NCI-H82 treated with DMSO at 0.1 percent for 48 hours (cell line): ENCODE measurements at regions not wholly inside any gene's neighbourhood (a gene's known extent, or its start where the extent isn't known, plus 50 kb on each side); places are given as distances from the start of the nearest gene placed in this dataset.

Source experiments
- DNase-seq: peaks from one replicate; lab custom pipeline; 2025; ENCODE audit not compliant: unreplicated experiment; lab: John Stamatoyannopoulos, UW

- no peak for DNase-seq
Measured at GRCh38 chr6:153882411-153882810, 156.6 kb upstream of the OPRM1 start.

GRCh38 chr6:153873541-153873940 is 165.5 kb upstream of the OPRM1 start:
- no peak for DNase-seq

GRCh38 chr6:153872946-153873345 is 166.1 kb upstream of the OPRM1 start:
- DNase-seq: no peak

- DNase-seq: no peak
Measured at GRCh38 chr6:153862927-153863326, 176.1 kb upstream of the OPRM1 start.

- DNase-seq: no peak
Measured at GRCh38 chr6:153862139-153862538, 176.9 kb upstream of the OPRM1 start.

- no peak for DNase-seq
Measured at GRCh38 chr6:153858529-153858928, 180.5 kb upstream of the OPRM1 start.

GRCh38 chr6:153856929-153857376 is 182.1 kb upstream of the OPRM1 start:
- DNase-seq: no peak

- no peak for DNase-seq
Measured at GRCh38 chr6:153852481-153852880, 186.6 kb upstream of the OPRM1 start.

GRCh38 chr6:153852034-153852433 is 187.0 kb upstream of the OPRM1 start:
- DNase-seq: no peak

GRCh38 chr6:153849072-153849779 is 189.8 kb upstream of the OPRM1 start:
- DNase-seq: no peak

- DNase-seq: no peak
Measured at GRCh38 chr6:153843420-153843819, 195.6 kb upstream of the OPRM1 start.

- no peak for DNase-seq
Measured at GRCh38 chr6:153842491-153842890, 196.5 kb upstream of the OPRM1 start.

GRCh38 chr6:153840039-153840850 is 198.8 kb upstream of the OPRM1 start:
- DNase-seq: no peak

- no peak for DNase-seq
Measured at GRCh38 chr6:153832543-153832942, 206.5 kb upstream of the OPRM1 start.

- no peak for DNase-seq
Measured at GRCh38 chr6:153831350-153832078, 207.5 kb upstream of the OPRM1 start.

- DNase-seq: no peak
Measured at GRCh38 chr6:153817173-153817572, 221.9 kb upstream of the OPRM1 start.

- no peak for DNase-seq
Measured at GRCh38 chr6:153816366-153816765, 222.7 kb upstream of the OPRM1 start.

- no peak for DNase-seq
Measured at GRCh38 chr6:153814136-153814535, 224.9 kb upstream of the OPRM1 start.

GRCh38 chr6:153804755-153805330 is 234.2 kb upstream of the OPRM1 start:
- no peak for DNase-seq

- no peak for DNase-seq
Measured at GRCh38 chr6:153801917-153802316, 237.1 kb upstream of the OPRM1 start.

- DNase-seq: no peak
Measured at GRCh38 chr6:153800580-153801188, 238.4 kb upstream of the OPRM1 start.
